ENCODE measurements at regions not wholly inside any gene's neighbourhood (a gene's known extent, or its start where the extent isn't known, plus 50 kb on each side); places are given as distances from the start of the nearest gene placed in this dataset.
"Not testable (repeated sequence)": the region's sequence is repeated elsewhere in the genome, so short reads cannot be mapped to it uniquely, and the experiment has no call there.

DNA sequence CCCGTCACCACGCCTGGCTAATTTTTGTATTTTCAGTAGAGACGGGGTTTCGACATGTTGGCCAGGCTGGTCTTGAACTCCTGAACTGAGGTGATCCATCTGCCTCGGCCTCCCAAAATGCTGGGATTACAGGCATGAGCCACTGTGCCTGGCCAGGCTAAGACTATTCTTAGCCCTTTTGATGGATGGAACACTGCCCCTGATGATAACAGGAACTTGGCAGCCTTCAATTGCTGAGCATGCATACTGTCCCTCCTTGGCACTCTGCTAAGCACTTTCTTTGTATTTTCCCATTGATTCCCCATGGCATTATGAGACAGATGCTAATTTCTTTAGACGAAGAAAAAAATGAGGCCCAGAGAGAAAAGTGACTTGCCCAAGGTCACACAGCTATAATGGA lies 457.6 kb downstream of the GOLGA6L6 start:
- not testable (repeated sequence) for H3K4me3 ChIP-seq; H3K9me3 ChIP-seq; H3K4me1 ChIP-seq; H3K36me3 ChIP-seq; H3K27ac ChIP-seq; ATAC-seq (ENCODE audit: low FRiP score in 2 of 2); H3K27me3 ChIP-seq; DNase-seq
- no CpG with 5 or more reads among the region's 6 CpGs for WGBS, 2 donors

DNA sequence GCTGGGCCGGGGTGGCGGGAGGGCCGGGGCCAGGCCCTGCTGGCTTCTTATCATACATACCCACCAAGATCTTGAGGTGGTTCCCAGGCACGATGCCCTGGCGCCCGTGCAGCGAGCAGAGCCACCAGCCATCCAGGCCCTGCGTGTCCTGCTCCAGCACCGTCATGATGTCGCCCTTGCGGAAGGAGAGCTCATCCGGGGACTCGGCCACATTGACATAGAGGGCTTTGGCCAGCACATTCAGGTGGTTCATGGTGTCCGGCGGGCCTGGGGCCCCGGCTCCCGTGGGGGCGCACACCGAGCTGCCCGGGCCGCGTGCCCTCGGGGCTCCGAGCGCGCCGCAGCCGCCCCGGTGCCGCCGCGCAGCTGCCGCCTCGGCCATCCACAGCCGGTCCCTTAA lies 467.5 kb downstream of the GOLGA6L6 start:
- H3K9me3 ChIP-seq, H3K4me1 ChIP-seq, H3K4me3 ChIP-seq, H3K36me3 ChIP-seq, H3K27me3 ChIP-seq, H3K27ac ChIP-seq: not testable (repeated sequence)
- DNase-seq (peak in 1 of 2 donors; percentile 89), ATAC-seq (ENCODE audit: low FRiP score in 2 of 2) (peak in 1 of 2 donors; percentile 49)
- WGBS, 2 donors, result 98% methylated on average over 9 of the region's 35 CpGs; no CpG with 5 or more reads in 1 of the 2 donors

GRCh38 chr15:20069043-20069442 lies 472.6 kb downstream of the GOLGA6L6 start:
- not testable (repeated sequence) for ATAC-seq (ENCODE audit: low FRiP score in 2 of 2); DNase-seq
- WGBS, 2 donors, result 62 to 94% methylated on average over 3 to 5 of the region's 5 CpGs

GRCh38 chr15:20066173-20066572 lies 475.4 kb downstream of the GOLGA6L6 start:
- 0 to 42% methylated on average over 1 to 2 of the region's 5 CpGs for WGBS, 2 donors
- H3K36me3 ChIP-seq, H3K27me3 ChIP-seq, H3K9me3 ChIP-seq, H3K27ac ChIP-seq, DNase-seq, H3K4me1 ChIP-seq, H3K4me3 ChIP-seq: not testable (repeated sequence)
- ATAC-seq (ENCODE audit: low FRiP score in 2 of 2), result peak; percentile 7 to 36

More at GRCh38 chr15:20069043-20069442, 472.6 kb downstream of the GOLGA6L6 start:
- not testable (repeated sequence) for H3K36me3 ChIP-seq, H3K4me1 ChIP-seq, H3K9me3 ChIP-seq, H3K4me3 ChIP-seq, H3K27me3 ChIP-seq, H3K27ac ChIP-seq

- not testable (repeated sequence) for H3K27ac ChIP-seq, H3K27me3 ChIP-seq, H3K36me3 ChIP-seq, H3K4me1 ChIP-seq, H3K4me3 ChIP-seq, H3K9me3 ChIP-seq
- WGBS, 2 donors, result 75 to 81% methylated on average over 1 to 7 of the region's 10 CpGs
- DNase-seq, result peak in 1 of 2 donors; percentile 31
- ATAC-seq (ENCODE audit: low FRiP score in 2 of 2), result peak; percentile 39 to 65
Measured at GRCh38 chr15:20065508-20065907, 476.1 kb downstream of the GOLGA6L6 start.

DNA sequence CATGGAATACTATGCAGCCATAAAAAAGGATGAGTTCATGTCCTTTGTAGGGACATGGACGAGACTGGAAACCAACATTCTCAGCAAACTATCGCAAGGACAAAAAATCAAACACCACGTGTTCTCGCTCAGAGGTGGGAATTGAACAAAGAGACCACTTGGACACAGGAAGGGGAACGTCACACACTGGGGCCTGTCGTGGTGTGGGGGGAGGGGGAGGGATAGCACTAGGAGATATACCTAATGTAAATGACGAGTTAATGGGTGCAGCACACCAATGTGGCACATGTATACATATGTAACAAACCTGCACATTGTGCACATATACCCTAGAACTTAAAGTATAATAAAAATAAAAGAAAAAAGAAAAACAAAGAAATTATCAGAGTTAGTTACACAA lies 478.4 kb downstream of the GOLGA6L6 start:
- not testable (repeated sequence) for H3K4me1 ChIP-seq; H3K9me3 ChIP-seq; DNase-seq; H3K4me3 ChIP-seq; ATAC-seq (ENCODE audit: low FRiP score in 2 of 2); H3K27me3 ChIP-seq; H3K27ac ChIP-seq; H3K36me3 ChIP-seq
- 56 to 72% methylated on average over 7 of the region's 7 CpGs for WGBS, 2 donors

- H3K27ac ChIP-seq; DNase-seq; H3K27me3 ChIP-seq; H3K4me3 ChIP-seq; H3K9me3 ChIP-seq; ATAC-seq (ENCODE audit: low FRiP score in 2 of 2); H3K36me3 ChIP-seq; H3K4me1 ChIP-seq: not testable (repeated sequence)
- 82 to 93% methylated on average over 7 of the region's 13 CpGs for WGBS, 2 donors
Measured at GRCh38 chr15:20060838-20061237, 480.8 kb downstream of the GOLGA6L6 start.

DNA sequence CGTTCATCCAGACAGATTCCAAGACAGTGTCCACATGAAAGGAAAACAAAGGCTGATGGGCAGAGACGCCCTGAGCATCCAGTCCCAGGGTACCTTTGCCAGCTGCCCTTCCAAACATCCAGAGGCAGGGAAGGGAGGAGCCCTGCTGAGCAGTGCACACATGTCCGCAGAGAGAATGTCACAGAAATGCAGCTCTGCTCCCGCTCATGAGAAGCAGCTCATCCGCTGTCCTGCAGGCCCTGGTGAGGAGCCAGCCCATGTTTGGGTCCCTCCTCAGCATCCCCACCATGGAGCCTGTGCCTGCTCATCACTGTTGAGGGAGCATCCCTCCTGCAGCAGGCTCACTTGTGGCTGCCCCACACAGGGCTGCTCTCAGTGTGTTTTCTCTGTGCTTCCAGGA lies 484.7 kb downstream of the GOLGA6L6 start:
- not testable (repeated sequence) for H3K4me1 ChIP-seq, H3K9me3 ChIP-seq, DNase-seq, H3K4me3 ChIP-seq, H3K36me3 ChIP-seq, H3K27me3 ChIP-seq, H3K27ac ChIP-seq
- WGBS, 2 donors, result 56 to 66% methylated on average over 3 to 5 of the region's 5 CpGs
- peak; percentile 7 to 35 for ATAC-seq (ENCODE audit: low FRiP score in 2 of 2)

GRCh38 chr15:20055921-20056320 lies 485.7 kb downstream of the GOLGA6L6 start:
- not testable (repeated sequence) for H3K36me3 ChIP-seq, H3K4me3 ChIP-seq, H3K9me3 ChIP-seq, H3K4me1 ChIP-seq, H3K27ac ChIP-seq, H3K27me3 ChIP-seq
- WGBS, 2 donors, result 35 to 100% methylated on average over 2 to 5 of the region's 5 CpGs
- DNase-seq, result peak in 1 of 2 donors; percentile 34
- ATAC-seq (ENCODE audit: low FRiP score in 2 of 2), result peak; percentile 30 to 69

- H3K9me3 ChIP-seq; H3K27ac ChIP-seq; H3K27me3 ChIP-seq; H3K4me3 ChIP-seq; H3K36me3 ChIP-seq; ATAC-seq (ENCODE audit: low FRiP score in 2 of 2); H3K4me1 ChIP-seq: not testable (repeated sequence)
- DNase-seq, result peak in 1 of 2 donors; percentile 83
- 79% methylated on average over 16 of the region's 16 CpGs; no CpG with 5 or more reads in 1 of the 2 donors for WGBS, 2 donors
Measured at GRCh38 chr15:20048189-20048588, 493.4 kb downstream of the GOLGA6L6 start.

DNA sequence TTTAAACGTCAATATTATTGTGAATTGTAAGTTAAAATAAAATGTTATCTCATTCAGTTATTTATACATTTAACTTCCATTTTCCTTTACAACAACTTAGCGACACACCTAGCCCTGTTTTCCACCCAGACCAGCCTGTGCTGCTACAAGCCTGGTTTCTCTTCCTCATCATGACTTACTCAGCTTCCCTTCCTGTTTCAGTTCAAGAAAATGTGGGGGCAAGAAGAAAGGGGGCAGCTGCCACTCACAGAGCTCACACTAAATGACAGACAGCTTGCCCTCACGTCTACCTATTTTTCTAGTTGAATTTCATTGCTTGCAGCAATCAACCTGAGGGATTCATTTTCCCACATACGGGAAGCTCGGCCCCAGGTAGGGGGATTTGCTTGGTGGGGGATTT lies 496.4 kb downstream of the GOLGA6L6 start:
- not testable (repeated sequence) for H3K27ac ChIP-seq; H3K27me3 ChIP-seq; H3K4me1 ChIP-seq; H3K36me3 ChIP-seq; DNase-seq; H3K9me3 ChIP-seq; H3K4me3 ChIP-seq; ATAC-seq (ENCODE audit: low FRiP score in 2 of 2)
- WGBS, 2 donors, result no CpG with 5 or more reads among the region's 5 CpGs

DNA sequence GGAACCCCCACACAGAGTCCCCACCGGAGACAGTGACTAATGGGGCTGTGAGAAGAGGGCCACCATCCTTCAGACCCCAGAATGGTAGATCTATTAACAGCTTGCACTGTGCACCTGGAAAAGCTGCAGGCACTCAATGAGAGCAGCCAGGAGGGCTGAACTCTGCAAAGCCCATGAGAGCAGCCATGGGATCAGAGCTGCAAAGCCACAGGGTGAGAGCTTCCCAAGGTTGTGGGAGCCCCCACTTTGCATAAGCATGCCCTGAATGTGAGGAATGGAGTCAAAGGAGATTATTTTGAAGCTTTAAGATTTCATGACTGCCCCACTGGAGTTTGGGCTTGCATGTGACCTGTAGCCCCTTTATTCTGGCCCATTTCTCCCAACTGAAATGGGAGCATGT lies 500.9 kb downstream of the GOLGA6L6 start:
- H3K4me1 ChIP-seq, H3K4me3 ChIP-seq, H3K9me3 ChIP-seq, H3K36me3 ChIP-seq, DNase-seq, H3K27ac ChIP-seq, H3K27me3 ChIP-seq: not testable (repeated sequence)
- ATAC-seq (ENCODE audit: low FRiP score in 2 of 2), result peak; percentile 50 to 53
- no CpG with 5 or more reads among the region's 1 CpG for WGBS, 2 donors

GRCh38 chr15:20025040-20025439 lies 516.6 kb downstream of the GOLGA6L6 start:
- not testable (repeated sequence) for H3K4me1 ChIP-seq, H3K36me3 ChIP-seq, H3K9me3 ChIP-seq, H3K27ac ChIP-seq, H3K27me3 ChIP-seq, DNase-seq, H3K4me3 ChIP-seq
- WGBS, 2 donors, result no CpG with 5 or more reads among the region's 2 CpGs
- peak in 1 of 2 donors; percentile 56 for ATAC-seq (ENCODE audit: low FRiP score in 2 of 2)

GRCh38 chr15:20022349-20022748 lies 519.3 kb downstream of the GOLGA6L6 start:
- not testable (repeated sequence) for H3K36me3 ChIP-seq; H3K9me3 ChIP-seq; DNase-seq; H3K27ac ChIP-seq; ATAC-seq (ENCODE audit: low FRiP score in 2 of 2); H3K4me1 ChIP-seq; H3K4me3 ChIP-seq; H3K27me3 ChIP-seq
- WGBS, 2 donors, result 100% methylated on average over 1 of the region's 6 CpGs; no CpG with 5 or more reads in 1 of the 2 donors

Data from upper lobe of left lung (tissue), 6 donors.